ENCODE measurements at regions not wholly inside any gene's neighbourhood (a gene's known extent, or its start where the extent isn't known, plus 50 kb on each side); places are given as distances from the start of the nearest gene placed in this dataset.
"Not testable (repeated sequence)": the region's sequence is repeated elsewhere in the genome, so short reads cannot be mapped to it uniquely, and the experiment has no call there.

- DNase-seq (ENCODE audit: extremely low spot score): no peak
- ChIA-PET POLR2A (no interaction called here), CTCF (no interaction called here)
Observed at GRCh38 chr7:17044396-17044795, 162.6 kb upstream of the AGR3 start.

GRCh38 chr7:17044861-17045260 is 163.1 kb upstream of the AGR3 start:
- no peak for TF ChIP-seq PKNOX1 (IDR thresholded peaks at IDR 0.05)
- no peak for TF ChIP-seq NFRKB (IDR thresholded peaks at IDR 0.05)
- TF ChIP-seq CTBP1 (IDR thresholded peaks at IDR 0.05; ENCODE audit: borderline replicate concordance): no peak
- ChIA-PET CTCF (no interaction called here), POLR2A (no interaction called here)
- no peak for DNase-seq (ENCODE audit: extremely low spot score)

More at GRCh38 chr7:17044396-17044795, 162.6 kb upstream of the AGR3 start:
- TF ChIP-seq SUZ12 (IDR thresholded peaks at IDR 0.05) (no peak), TARDBP (IDR thresholded peaks at IDR 0.05) (no peak), HDGF (IDR thresholded peaks at IDR 0.05; ENCODE audit: borderline replicate concordance) (no peak), ARNT (IDR thresholded peaks at IDR 0.05) (no peak), LEF1 (IDR thresholded peaks at IDR 0.05; ENCODE audit: borderline replicate concordance) (no peak), CTBP1 (IDR thresholded peaks at IDR 0.05; ENCODE audit: borderline replicate concordance) (no peak), PKNOX1 (IDR thresholded peaks at IDR 0.05) (no peak)

GRCh38 chr7:17046259-17046658 is 164.5 kb upstream of the AGR3 start:
- ChIA-PET POLR2A (no interaction called here), CTCF (no interaction called here)
- DNase-seq (ENCODE audit: extremely low spot score): no peak
- TF ChIP-seq SP1 (IDR thresholded peaks at IDR 0.05) (no peak), HDGF (IDR thresholded peaks at IDR 0.05; ENCODE audit: borderline replicate concordance) (no peak), TARDBP (IDR thresholded peaks at IDR 0.05) (no peak), ZNF384 (IDR thresholded peaks at IDR 0.05) (no peak), FOXM1 (IDR thresholded peaks at IDR 0.05; ENCODE audit: borderline replicate concordance) (no peak), ELF4 (IDR thresholded peaks at IDR 0.05) (no peak)

- ChIA-PET POLR2A (no interaction called here), CTCF (no interaction called here)
- TF ChIP-seq LEF1 (IDR thresholded peaks at IDR 0.05; ENCODE audit: borderline replicate concordance): no peak
- no peak for TF ChIP-seq BHLHE40 (IDR thresholded peaks at IDR 0.05; ENCODE audit: borderline replicate concordance)
- DNase-seq (ENCODE audit: extremely low spot score): no peak
Observed at GRCh38 chr7:17046666-17047065, 164.9 kb upstream of the AGR3 start.

GRCh38 chr7:17053164-17053563 is 171.4 kb upstream of the AGR3 start:
- POLR2A ChIA-PET; CTCF ChIA-PET; DNase-seq (ENCODE audit: extremely low spot score): not testable (repeated sequence)

GRCh38 chr7:17054206-17054605 is 172.4 kb upstream of the AGR3 start:
- no peak for DNase-seq (ENCODE audit: extremely low spot score)
- ChIA-PET POLR2A (no interaction called here), CTCF (interaction anchor here (0.5 kb wide), 1 partner anchor 337 kb away, joined by 3 read pairs; no protein-coding TSS in a partner anchor)
- no peak for TF ChIP-seq LEF1 (IDR thresholded peaks at IDR 0.05; ENCODE audit: borderline replicate concordance)
- no peak for TF ChIP-seq TARDBP (IDR thresholded peaks at IDR 0.05)
- TF ChIP-seq NFRKB (IDR thresholded peaks at IDR 0.05): no peak
- TF ChIP-seq CTBP1 (IDR thresholded peaks at IDR 0.05; ENCODE audit: borderline replicate concordance): no peak
- TF ChIP-seq ELF4 (IDR thresholded peaks at IDR 0.05): no peak
- no peak for TF ChIP-seq ARNT (IDR thresholded peaks at IDR 0.05)
- no peak for TF ChIP-seq BHLHE40 (IDR thresholded peaks at IDR 0.05; ENCODE audit: borderline replicate concordance)
- no peak for TF ChIP-seq SP1 (IDR thresholded peaks at IDR 0.05)
- no peak for TF ChIP-seq FOXK2 (IDR thresholded peaks at IDR 0.05)
- TF ChIP-seq FOXA1 (IDR thresholded peaks at IDR 0.05): no peak
- no peak for TF ChIP-seq FOXM1 (IDR thresholded peaks at IDR 0.05; ENCODE audit: borderline replicate concordance)
- TF ChIP-seq L3MBTL2 (conservative IDR thresholded peaks at IDR 0.05): no peak

- POLR2A ChIA-PET: no interaction called here
- no peak for DNase-seq (ENCODE audit: extremely low spot score)
Observed at GRCh38 chr7:17054836-17055235, 173.1 kb upstream of the AGR3 start.

GRCh38 chr7:17055596-17055995 is 173.8 kb upstream of the AGR3 start:
- CTCF ChIA-PET: interaction anchor here (0.5 kb wide), 1 partner anchor 1354 kb away, joined by 3 read pairs; no protein-coding TSS in a partner anchor
- DNase-seq (ENCODE audit: extremely low spot score): no peak
- POLR2A ChIA-PET: no interaction called here
- no peak for TF ChIP-seq L3MBTL2 (conservative IDR thresholded peaks at IDR 0.05)
- no peak for TF ChIP-seq FOXK2 (IDR thresholded peaks at IDR 0.05)
- TF ChIP-seq TARDBP (IDR thresholded peaks at IDR 0.05): no peak
- no peak for TF ChIP-seq SUZ12 (IDR thresholded peaks at IDR 0.05)
- TF ChIP-seq ZNF384 (IDR thresholded peaks at IDR 0.05): no peak
- no peak for TF ChIP-seq FOXM1 (IDR thresholded peaks at IDR 0.05; ENCODE audit: borderline replicate concordance)
- no peak for TF ChIP-seq CTBP1 (IDR thresholded peaks at IDR 0.05; ENCODE audit: borderline replicate concordance)
- TF ChIP-seq FOXA1 (IDR thresholded peaks at IDR 0.05): no peak
- no peak for TF ChIP-seq ELF4 (IDR thresholded peaks at IDR 0.05)
- no peak for TF ChIP-seq ARNT (IDR thresholded peaks at IDR 0.05)
- no peak for TF ChIP-seq LEF1 (IDR thresholded peaks at IDR 0.05; ENCODE audit: borderline replicate concordance)
- no peak for TF ChIP-seq BHLHE40 (IDR thresholded peaks at IDR 0.05; ENCODE audit: borderline replicate concordance)
- no peak for TF ChIP-seq PKNOX1 (IDR thresholded peaks at IDR 0.05)

More at GRCh38 chr7:17054836-17055235, 173.1 kb upstream of the AGR3 start:
- no peak for TF ChIP-seq ZNF384 (IDR thresholded peaks at IDR 0.05)
- CTCF ChIA-PET: interaction anchor here (0.5 kb wide), 2 partner anchors 337 to 1355 kb away, joined by 3 read pairs; no protein-coding TSS in a partner anchor
